RWPE2 (cell line): ENCODE measurements at regions not wholly inside any gene's neighbourhood (a gene's known extent, or its start where the extent isn't known, plus 50 kb on each side); places are given as distances from the start of the nearest gene placed in this dataset.

Experiments
- ATAC-seq: fragments of 200-7000 bp; cut with Tn5 transposase; 3 replicates; pipeline ENCODE4 v1.9.1; 2021; ENCODE audit warnings: low read depth
- DNase-seq: peaks from one replicate; pipeline ENCODE4 v3.0.0-alpha.2; 2020; ENCODE audit warnings: low spot score
- H3K27ac ChIP-seq: fragments of 450-650 bp; 2 replicates; pipeline ENCODE4 v1.5.1; 2017; ENCODE audit warnings: mild to moderate bottlenecking; ENCODE audit not compliant: poor library complexity, severe bottlenecking
- H3K27me3 ChIP-seq: fragments of 250-450 bp; sonication (Bioruptor Pico); 2 replicates; pipeline ENCODE4 v1.5.1; 2021; ENCODE audit warnings: mild to moderate bottlenecking, moderate library complexity; ENCODE audit not compliant: insufficient read depth, poor library complexity, severe bottlenecking
- H3K36me3 ChIP-seq: fragments of 250-450 bp; sonication (Bioruptor Pico); 2 replicates; pipeline ENCODE4 v1.5.1; 2020; ENCODE audit warnings: low read depth, mild to moderate bottlenecking, moderate library complexity
- H3K4me1 ChIP-seq: fragments of 250-450 bp; sonication (Bioruptor Pico); 2 replicates; pipeline ENCODE4 v1.5.1; 2021; ENCODE audit warnings: mild to moderate bottlenecking, moderate library complexity; ENCODE audit not compliant: insufficient read depth, poor library complexity, severe bottlenecking
- H3K4me3 ChIP-seq: fragments of 250-450 bp; sonication (Bioruptor Pico); 2 replicates; pipeline ENCODE4 v1.5.1; 2021; ENCODE audit warnings: mild to moderate bottlenecking, moderate library complexity; ENCODE audit not compliant: severe bottlenecking
- H3K9me3 ChIP-seq: fragments of 250-450 bp; sonication (Bioruptor Pico); 2 replicates; pipeline ENCODE4 v1.5.1; 2021; ENCODE audit warnings: mild to moderate bottlenecking, moderate library complexity; ENCODE audit not compliant: severe bottlenecking
- CTCF ChIP-seq: fragments of 450-650 bp; IDR thresholded peaks from one replicate; pipeline ENCODE4 v1.5.1; 2017; ENCODE audit warnings: mild to moderate bottlenecking, moderate library complexity; ENCODE audit not compliant: poor library complexity, severe bottlenecking

DNA sequence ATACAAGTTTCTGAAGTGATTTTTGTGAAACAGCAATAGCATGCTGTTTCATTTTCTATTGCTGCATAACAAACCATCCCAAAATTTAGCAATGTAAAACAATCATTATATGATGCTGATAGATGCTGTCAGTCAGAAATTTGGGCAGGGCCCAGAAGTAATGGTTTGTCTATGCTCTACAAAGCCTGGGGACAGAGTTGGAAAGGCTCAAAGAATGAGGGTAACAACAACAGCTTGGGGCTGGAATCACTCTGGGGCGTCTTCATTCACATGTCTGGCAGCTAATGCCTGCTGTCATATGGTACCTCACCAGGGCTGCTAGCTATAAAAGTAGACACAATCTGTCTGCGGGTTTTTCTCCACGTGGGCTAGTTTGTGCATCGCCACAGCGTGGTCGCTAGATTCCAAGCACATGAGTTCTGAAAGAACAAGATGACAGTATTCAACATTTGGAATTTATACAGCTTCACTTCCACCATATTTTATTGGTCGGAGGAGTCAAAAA lies 176.5 kb downstream of the BMP4 start:
- no peak overlapping the region for H3K4me3 ChIP-seq
- H3K4me1 ChIP-seq = no peaks in the 10 kb centered on the region
- no peaks in the 10 kb centered on the region for H3K36me3 ChIP-seq
- H3K27ac ChIP-seq = no peak overlapping the region
- H3K9me3 ChIP-seq = peaks cover 7% of the 10 kb centered on the region
- peaks cover 13% of the 10 kb centered on the region for H3K27me3 ChIP-seq
- ATAC-seq (no peak), DNase-seq (no peak)
- TF ChIP-seq CTCF = no peak

DNA sequence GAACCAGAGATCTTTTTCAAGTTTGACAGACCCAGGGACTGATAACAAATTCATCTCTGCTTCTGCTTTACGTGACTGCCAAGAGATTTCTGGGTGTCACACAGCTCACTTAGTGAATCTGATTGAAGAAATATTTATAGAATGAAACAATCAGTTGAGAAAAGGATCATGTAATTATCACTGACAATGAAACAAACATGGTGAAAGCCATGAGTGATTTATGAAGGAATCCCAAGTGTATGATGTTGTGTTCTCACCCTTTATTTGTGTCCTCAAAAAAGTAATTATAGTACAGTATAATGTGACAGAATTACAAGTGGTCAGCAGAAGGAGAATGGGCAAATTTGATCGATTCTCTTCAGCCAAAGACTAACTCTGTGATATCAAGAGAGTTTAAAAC lies 177.3 kb downstream of the BMP4 start:
- DNase-seq (no peak), ATAC-seq (no peak)
- TF ChIP-seq CTCF = no peak
- Histone ChIP-seq H3K9me3 (no peaks in the 10 kb centered on the region), H3K27ac (no peak overlapping the region), H3K27me3 (peaks cover 13% of the 10 kb centered on the region), H3K36me3 (no peaks in the 10 kb centered on the region), H3K4me3 (no peak overlapping the region), H3K4me1 (no peaks in the 10 kb centered on the region)

- ATAC-seq (no peak), DNase-seq (no peak)
- Histone ChIP-seq H3K4me1 (no peaks in the 10 kb centered on the region), H3K4me3 (no peak overlapping the region), H3K9me3 (no peaks in the 10 kb centered on the region), H3K36me3 (no peaks in the 10 kb centered on the region), H3K27me3 (peaks cover 13% of the 10 kb centered on the region), H3K27ac (no peak overlapping the region)
- no peak for TF ChIP-seq CTCF
These were observed 178.4 kb downstream of the BMP4 start for GRCh38 chr14:53778263-53778662.

GRCh38 chr14:53772936-53773335 lies 183.7 kb downstream of the BMP4 start:
- ATAC-seq = no peak
- Histone ChIP-seq H3K4me3 (no peak overlapping the region), H3K27ac (no peak overlapping the region), H3K4me1 (no peaks in the 10 kb centered on the region), H3K27me3 (peaks cover 11% of the 10 kb centered on the region), H3K36me3 (no peaks in the 10 kb centered on the region), H3K9me3 (no peaks in the 10 kb centered on the region)
- no peak for DNase-seq
- no peak for TF ChIP-seq CTCF

DNA sequence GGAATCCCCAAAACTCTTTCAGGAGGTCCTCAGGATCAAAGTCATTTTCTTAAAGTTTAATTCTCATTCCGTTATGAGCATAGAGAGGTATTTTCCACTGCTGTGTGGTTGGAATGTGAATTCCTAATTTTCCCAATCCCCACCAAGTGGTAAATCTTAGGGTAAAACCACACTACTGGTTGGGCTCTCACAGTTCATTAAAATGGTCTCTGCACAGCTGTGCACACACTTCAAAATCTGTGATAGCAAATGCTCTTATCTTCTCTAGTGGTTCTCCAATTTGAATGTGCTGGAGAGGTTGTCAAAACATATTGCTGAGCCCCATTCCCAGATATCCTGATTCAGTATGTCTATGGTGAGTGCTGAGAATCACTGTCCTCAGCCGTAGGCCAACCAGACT lies 189.1 kb downstream of the BMP4 start:
- no peaks in the 10 kb centered on the region for H3K4me1 ChIP-seq
- H3K27me3 ChIP-seq = no peaks in the 10 kb centered on the region
- no peaks in the 10 kb centered on the region for H3K9me3 ChIP-seq
- DNase-seq (no peak), ATAC-seq (no peak)
- H3K36me3 ChIP-seq = no peaks in the 10 kb centered on the region
- no peak overlapping the region for H3K4me3 ChIP-seq
- H3K27ac ChIP-seq = no peak overlapping the region
- TF ChIP-seq CTCF = no peak
